Inflammatory macrophage treated with lipopolysaccharide for 1 hour (primary cell): ENCODE measurements at regions not wholly inside any gene's neighbourhood (a gene's known extent, or its start where the extent isn't known, plus 50 kb on each side); places are given as distances from the start of the nearest gene placed in this dataset.
"Not testable (repeated sequence)": the region's sequence is repeated elsewhere in the genome, so short reads cannot be mapped to it uniquely, and the experiment has no call there.

Source experiments
- DNase-seq, 2 donors: peaks; one replicate each; pipeline ENCODE4 v3.0.0-alpha.2; 2020 to 2022

GRCh38 chr5:42090162-42090561 lies 165.1 kb downstream of the FBXO4 start:
- DNase-seq = no peak

- not testable (repeated sequence) for DNase-seq
Measured at GRCh38 chr5:42099846-42100245, 174.8 kb downstream of the FBXO4 start.

GRCh38 chr5:42108468-42108867 lies 183.4 kb downstream of the FBXO4 start:
- DNase-seq = no peak

GRCh38 chr5:42109006-42109572 lies 184.0 kb downstream of the FBXO4 start:
- no peak for DNase-seq

- DNase-seq = not testable (repeated sequence)
Measured at GRCh38 chr5:42115721-42116120, 190.6 kb downstream of the FBXO4 start.

- DNase-seq = no peak
Measured at GRCh38 chr5:42120070-42120469, 195.0 kb downstream of the FBXO4 start.

GRCh38 chr5:42121401-42121800 lies 196.3 kb downstream of the FBXO4 start:
- no peak for DNase-seq

- no peak for DNase-seq
Measured at GRCh38 chr5:42131081-42131480, 206.0 kb downstream of the FBXO4 start.

GRCh38 chr5:42143361-42143760 lies 218.3 kb downstream of the FBXO4 start:
- no peak for DNase-seq

GRCh38 chr5:42148813-42149212 lies 223.7 kb downstream of the FBXO4 start:
- DNase-seq = no peak

- DNase-seq = no peak
Measured at GRCh38 chr5:42157215-42157614, 232.1 kb downstream of the FBXO4 start.

- DNase-seq = no peak
Measured at GRCh38 chr5:42163083-42163482, 238.0 kb downstream of the FBXO4 start.

- DNase-seq = no peak
Measured at GRCh38 chr5:42168091-42168670, 243.1 kb downstream of the FBXO4 start.

- DNase-seq = not testable (repeated sequence)
Measured at GRCh38 chr5:42176118-42176517, 247.1 kb upstream of the GHR start.

GRCh38 chr5:42179843-42180242 lies 243.4 kb upstream of the GHR start:
- not testable (repeated sequence) for DNase-seq

- DNase-seq = no peak
Measured at GRCh38 chr5:42216904-42217303, 206.3 kb upstream of the GHR start.

GRCh38 chr5:42217791-42218190 lies 205.4 kb upstream of the GHR start:
- no peak for DNase-seq

GRCh38 chr5:42225009-42225408 lies 198.2 kb upstream of the GHR start:
- no peak for DNase-seq

- no peak for DNase-seq
Measured at GRCh38 chr5:42228279-42228678, 195.0 kb upstream of the GHR start.

GRCh38 chr5:42230839-42231238 lies 192.4 kb upstream of the GHR start:
- no peak for DNase-seq

- no peak for DNase-seq
Measured at GRCh38 chr5:42235241-42235640, 188.0 kb upstream of the GHR start.

GRCh38 chr5:42235837-42236236 lies 187.4 kb upstream of the GHR start:
- DNase-seq = no peak

GRCh38 chr5:42241636-42242035 lies 181.6 kb upstream of the GHR start:
- DNase-seq = no peak

GRCh38 chr5:42242210-42242609 lies 181.0 kb upstream of the GHR start:
- DNase-seq = no peak

- DNase-seq = no peak
Measured at GRCh38 chr5:42242881-42243485, 180.3 kb upstream of the GHR start.
